AG10803 (cell line): ENCODE measurements at regions not wholly inside any gene's neighbourhood (a gene's known extent, or its start where the extent isn't known, plus 50 kb on each side); places are given as distances from the start of the nearest gene placed in this dataset.
A peak's percentile ranks its signal among the peaks of the same experiment; 100 is the strongest.

Experiments used
- DNase-seq: peaks from one replicate; pipeline ENCODE4 v3.0.0; 2010; ENCODE audit warnings: low read depth
- H3K4me3 ChIP-seq: 2 replicates; pipeline ENCODE4 v1.5.1; 2011; ENCODE audit warnings: mild to moderate bottlenecking, low read length, control low read depth
- TF ChIP-seq, protein P1 (sequence below): conservative IDR thresholded peaks from 2 replicates; pipeline ENCODE4 v1.5.1; 2011; ENCODE audit warnings: mild to moderate bottlenecking, low read length, control low read depth, inconsistent platforms

DNA sequence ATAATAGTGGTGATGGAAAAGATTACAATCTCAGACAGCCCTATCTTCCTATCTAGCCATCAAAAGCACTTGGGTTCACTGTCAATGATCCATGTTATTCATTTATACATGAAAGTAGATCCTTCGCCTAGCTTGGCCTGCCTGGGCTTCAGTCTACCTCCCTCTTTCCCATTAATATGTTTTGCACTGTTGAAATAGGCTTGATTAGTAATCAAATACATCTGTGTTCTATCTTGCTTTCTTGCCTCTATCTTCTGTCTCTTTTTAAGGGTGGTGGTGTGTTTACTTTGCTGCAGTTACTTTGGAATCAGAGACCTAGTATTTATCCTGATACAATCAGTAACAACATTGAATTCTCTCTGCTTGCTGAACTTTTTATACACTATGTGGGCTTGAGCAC is 521.2 kb downstream of the TNS1 start:
- TF ChIP-seq, protein P1, sequence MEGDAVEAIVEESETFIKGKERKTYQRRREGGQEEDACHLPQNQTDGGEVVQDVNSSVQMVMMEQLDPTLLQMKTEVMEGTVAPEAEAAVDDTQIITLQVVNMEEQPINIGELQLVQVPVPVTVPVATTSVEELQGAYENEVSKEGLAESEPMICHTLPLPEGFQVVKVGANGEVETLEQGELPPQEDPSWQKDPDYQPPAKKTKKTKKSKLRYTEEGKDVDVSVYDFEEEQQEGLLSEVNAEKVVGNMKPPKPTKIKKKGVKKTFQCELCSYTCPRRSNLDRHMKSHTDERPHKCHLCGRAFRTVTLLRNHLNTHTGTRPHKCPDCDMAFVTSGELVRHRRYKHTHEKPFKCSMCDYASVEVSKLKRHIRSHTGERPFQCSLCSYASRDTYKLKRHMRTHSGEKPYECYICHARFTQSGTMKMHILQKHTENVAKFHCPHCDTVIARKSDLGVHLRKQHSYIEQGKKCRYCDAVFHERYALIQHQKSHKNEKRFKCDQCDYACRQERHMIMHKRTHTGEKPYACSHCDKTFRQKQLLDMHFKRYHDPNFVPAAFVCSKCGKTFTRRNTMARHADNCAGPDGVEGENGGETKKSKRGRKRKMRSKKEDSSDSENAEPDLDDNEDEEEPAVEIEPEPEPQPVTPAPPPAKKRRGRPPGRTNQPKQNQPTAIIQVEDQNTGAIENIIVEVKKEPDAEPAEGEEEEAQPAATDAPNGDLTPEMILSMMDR = no peak
- DNase-seq = peak; percentile 31
- no peak overlapping the region for H3K4me3 ChIP-seq

DNA sequence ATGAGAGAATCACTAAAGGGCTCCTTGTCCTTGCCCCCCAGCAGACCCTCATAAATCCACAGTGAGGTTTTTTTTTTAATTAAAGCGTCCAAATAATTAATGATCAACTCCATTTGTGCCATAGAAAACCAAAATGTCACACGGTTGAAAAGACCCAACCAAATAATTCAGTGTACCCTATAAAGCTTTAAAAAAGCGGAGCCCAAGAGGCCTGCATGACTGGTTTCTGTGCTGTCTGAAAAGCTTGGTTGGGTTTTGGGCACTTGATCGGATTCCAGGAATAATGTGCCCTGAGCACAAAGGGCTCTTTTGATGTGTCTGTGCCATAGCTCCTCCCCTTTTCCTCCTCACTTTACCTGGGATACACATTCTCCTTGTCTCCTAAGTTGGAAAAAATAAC is 523.2 kb downstream of the TNS1 start:
- H3K4me3 ChIP-seq = no peak overlapping the region
- TF ChIP-seq, protein P1 = no peak
- DNase-seq = no peak

GRCh38 chr2:217478831-217479455 is 523.9 kb downstream of the TNS1 start:
- TF ChIP-seq, protein P1 = no peak

GRCh38 chr2:217477583-217477982 is 525.2 kb downstream of the TNS1 start:
- DNase-seq = no peak
- TF ChIP-seq, protein P1 = no peak

More at GRCh38 chr2:217478831-217479455, 523.9 kb downstream of the TNS1 start:
- no peak overlapping the region for H3K4me3 ChIP-seq
- DNase-seq = no peak

GRCh38 chr2:217475791-217476190 is 527.0 kb downstream of the TNS1 start:
- TF ChIP-seq, protein P1 = no peak
- no peak overlapping the region for H3K4me3 ChIP-seq
- DNase-seq = no peak

More at GRCh38 chr2:217477583-217477982, 525.2 kb downstream of the TNS1 start:
- H3K4me3 ChIP-seq = no peak overlapping the region

- H3K4me3 ChIP-seq = no peak overlapping the region
- DNase-seq = no peak
- TF ChIP-seq, protein P1 = no peak
Measured at GRCh38 chr2:217475101-217475500, 527.7 kb downstream of the TNS1 start.

GRCh38 chr2:217471319-217471718 is 531.5 kb downstream of the TNS1 start:
- DNase-seq = peak; percentile 73
- TF ChIP-seq, protein P1 = no peak
- H3K4me3 ChIP-seq = no peak overlapping the region
